ENCODE measurements at regions not wholly inside any gene's neighbourhood (a gene's known extent, or its start where the extent isn't known, plus 50 kb on each side); places are given as distances from the start of the nearest gene placed in this dataset.
A peak's percentile ranks its signal among the peaks of the same experiment; 100 is the strongest.

- DNase-seq, result no peak
These were observed 142.9 kb downstream of the ARRDC3 start for GRCh38 chr5:91240175-91240574.

DNA sequence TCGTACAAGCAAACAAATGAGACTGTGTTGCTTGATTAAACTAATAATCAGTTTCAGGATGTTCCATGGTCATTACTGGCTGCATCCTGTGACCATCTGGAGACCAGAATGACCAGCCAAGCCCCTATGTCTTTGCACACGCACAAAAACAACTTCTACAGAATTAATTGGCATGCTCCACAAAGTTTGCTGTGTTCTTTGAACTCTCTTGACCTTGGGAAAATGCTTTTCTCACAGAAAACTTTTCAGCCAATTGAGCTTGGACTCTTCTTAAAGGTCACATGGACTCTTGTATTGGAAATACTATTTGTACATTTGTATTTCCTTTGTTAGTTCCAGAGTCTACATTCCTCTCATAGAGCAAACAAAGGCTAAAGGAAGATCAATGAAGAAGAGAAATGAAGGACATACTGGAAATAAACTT lies 147.8 kb downstream of the ARRDC3 start:
- no peak for DNase-seq

- no peak for DNase-seq
These were observed 150.6 kb downstream of the ARRDC3 start for GRCh38 chr5:91232523-91232922.

- no peak for DNase-seq
These were observed 153.9 kb downstream of the ARRDC3 start for GRCh38 chr5:91229031-91229727.

GRCh38 chr5:91228188-91228587 lies 154.9 kb downstream of the ARRDC3 start:
- no peak for DNase-seq

DNA sequence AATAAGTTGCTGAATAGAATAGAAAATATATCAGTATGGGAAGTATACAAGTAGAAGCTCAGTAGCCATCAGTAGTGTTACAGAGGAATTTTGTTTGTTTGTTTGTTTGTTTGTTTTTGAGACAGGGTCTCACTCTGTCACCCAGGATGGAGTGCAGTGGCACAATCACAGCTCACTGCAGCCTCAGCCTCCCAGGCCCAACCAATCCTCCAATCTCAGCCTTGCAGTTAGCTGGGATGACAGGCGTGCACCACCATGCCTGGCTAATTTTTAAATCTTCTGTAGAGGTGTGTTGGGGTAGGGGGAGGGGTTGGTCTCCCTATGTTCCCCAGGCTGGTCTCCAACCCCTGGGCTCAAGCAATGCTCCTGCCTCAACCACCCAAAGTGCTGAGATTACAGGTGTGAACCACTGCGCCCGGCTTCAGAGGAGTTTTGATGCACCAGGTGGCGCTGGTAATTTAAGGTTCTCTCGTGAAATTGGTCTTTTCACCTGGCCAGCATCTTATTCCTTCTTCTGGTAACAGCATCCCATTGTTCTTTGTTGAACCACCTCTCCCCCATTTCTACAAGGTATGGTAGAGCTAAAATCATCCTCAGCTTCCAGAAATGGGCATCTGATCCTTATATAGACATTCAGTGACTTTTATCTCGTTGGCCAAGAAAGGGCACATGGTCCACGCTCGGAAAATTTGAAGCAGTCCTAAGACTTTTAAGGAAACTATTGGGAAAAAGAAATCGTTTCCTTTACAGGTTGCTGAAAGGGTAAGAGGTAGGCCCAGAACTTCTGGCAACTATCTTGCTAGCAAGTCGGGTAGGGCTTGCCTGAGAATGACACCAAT lies 157.1 kb downstream of the ARRDC3 start:
- DNase-seq, result no peak

GRCh38 chr5:91224969-91225368 lies 158.1 kb downstream of the ARRDC3 start:
- DNase-seq, result no peak

- no peak for DNase-seq
These were observed 158.7 kb downstream of the ARRDC3 start for GRCh38 chr5:91224456-91224855.

GRCh38 chr5:91223886-91224285 lies 159.2 kb downstream of the ARRDC3 start:
- DNase-seq, result no peak

DNA sequence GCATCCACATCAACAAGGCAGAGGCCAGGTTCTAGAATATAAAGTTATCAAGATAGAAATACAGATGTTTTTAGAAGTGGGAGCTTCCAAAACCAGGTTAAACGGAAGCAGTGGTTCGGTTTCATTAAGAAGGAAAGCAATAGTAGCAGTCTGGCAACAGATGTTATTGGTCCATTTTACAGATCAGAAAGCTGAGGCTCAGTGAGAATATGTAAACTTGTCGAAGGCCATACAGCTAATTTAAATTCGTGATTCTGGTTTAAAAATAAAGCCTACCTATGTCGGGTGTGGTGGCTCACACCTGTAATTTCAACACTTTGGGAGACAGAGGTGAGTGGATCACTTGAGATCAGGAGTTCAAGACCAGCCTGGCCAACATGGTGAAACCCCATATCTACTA lies 160.6 kb downstream of the ARRDC3 start:
- DNase-seq, result no peak

- no peak for DNase-seq
These were observed 161.2 kb downstream of the ARRDC3 start for GRCh38 chr5:91221917-91222316.

GRCh38 chr5:91219803-91220371 lies 163.2 kb downstream of the ARRDC3 start:
- DNase-seq, result peak; percentile 56

DNA sequence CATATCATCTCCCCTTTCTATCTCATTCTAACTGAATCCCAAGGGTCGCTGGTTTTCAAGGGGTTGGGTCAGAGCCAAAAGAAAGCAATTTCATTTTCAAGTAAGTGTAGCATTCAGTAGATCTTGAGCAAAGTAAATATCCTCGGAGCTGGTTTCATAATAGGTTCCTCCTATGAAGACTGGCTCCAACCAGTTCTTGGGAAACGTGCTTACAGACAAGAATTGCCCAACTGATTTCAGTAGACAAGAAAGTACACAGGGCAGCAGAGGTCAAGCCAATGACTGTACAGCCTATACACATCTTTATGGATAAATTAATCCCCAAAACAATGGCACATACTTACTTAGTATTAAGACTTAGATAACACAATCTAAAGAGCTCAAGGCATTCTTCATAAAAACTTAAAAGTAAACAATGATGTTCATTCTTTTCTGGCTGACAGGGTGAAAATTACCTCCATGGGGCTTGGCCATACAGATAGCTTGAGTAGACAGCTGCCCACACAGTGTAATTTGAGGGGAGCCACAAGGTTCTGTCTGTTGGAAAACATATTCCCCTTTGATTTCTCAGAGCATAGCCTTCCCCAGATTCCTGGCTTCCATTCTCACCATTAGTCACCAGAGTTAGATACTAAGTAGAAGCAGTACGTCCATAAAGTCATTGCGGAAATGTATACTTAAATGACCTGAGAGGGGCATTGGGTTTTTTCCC lies 163.9 kb downstream of the ARRDC3 start:
- DNase-seq, result peak; percentile 64

DNA sequence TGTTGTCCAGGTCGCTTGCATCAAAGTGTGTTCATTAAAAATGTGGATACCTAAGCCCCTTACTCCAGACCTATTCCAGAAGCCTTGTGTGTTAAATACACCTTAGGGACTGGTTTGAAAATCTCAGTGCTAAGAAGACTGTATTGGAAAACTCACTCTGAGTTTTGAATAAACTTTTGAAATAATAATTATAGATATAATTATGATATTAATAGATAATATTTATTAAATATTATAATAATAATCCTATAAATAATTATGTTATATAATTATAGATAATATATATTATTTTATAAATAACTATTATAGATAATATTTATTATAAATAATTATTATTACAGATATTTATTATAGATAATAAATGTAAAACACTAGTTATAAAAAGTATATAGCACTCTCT lies 165.3 kb downstream of the ARRDC3 start:
- DNase-seq, result no peak

- no peak for DNase-seq
These were observed 168.5 kb downstream of the ARRDC3 start for GRCh38 chr5:91214571-91214970.

Data from hematopoietic multipotent progenitor cell treated with erythropoietin and hydrocortisone succinate and interleukin-3 and kit ligand, for 6 days (in vitro differentiated cells).